Kidney tubule cell (primary cell): ENCODE measurements at regions not wholly inside any gene's neighbourhood (a gene's known extent, or its start where the extent isn't known, plus 50 kb on each side); places are given as distances from the start of the nearest gene placed in this dataset.

ENCODE experiments used
- DNase-seq: peaks from one replicate; pipeline ENCODE4 v3.0.0-alpha.2; 2018; ENCODE audit warnings: low spot score

DNA sequence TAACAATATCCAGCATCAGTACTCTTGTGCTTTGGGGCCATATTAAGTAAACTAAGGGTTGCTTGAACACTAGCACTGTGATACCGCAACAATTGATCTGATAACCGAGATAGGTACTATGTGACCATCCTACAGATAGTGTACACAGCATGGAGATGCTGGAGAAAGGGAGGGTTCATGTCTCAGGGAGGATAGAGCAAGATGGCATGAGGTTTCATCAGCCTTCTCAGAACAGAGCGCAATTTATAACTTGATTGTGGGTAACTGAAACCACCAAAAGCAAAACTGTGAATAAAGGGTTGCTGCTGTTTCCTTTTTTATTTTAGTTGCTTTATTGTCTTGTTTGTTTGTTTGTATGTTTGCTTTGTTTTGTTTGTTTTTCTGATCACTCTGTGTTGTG, 1449.7 kb downstream of the PCDH7 start:
- DNase-seq, result no peak

DNA sequence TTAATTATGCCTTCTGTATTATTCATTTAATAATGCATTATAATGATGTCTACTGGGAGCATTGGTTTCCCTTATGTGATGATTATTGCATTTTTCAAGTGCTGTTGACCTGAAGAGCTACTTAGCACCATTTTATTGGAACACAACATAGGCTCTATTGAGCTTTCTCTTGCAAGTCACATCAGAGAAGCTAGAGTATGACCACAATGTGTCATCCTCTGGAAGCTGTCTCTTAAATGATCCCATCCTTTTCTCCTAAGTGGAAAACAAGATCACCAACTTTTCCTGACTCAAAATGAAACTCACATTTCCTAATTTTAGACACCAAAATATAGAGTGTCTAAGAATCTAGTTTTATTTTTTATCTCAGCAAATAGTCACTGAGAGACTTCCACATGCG, 1451.9 kb downstream of the PCDH7 start:
- peak; percentile 66 for DNase-seq

DNA sequence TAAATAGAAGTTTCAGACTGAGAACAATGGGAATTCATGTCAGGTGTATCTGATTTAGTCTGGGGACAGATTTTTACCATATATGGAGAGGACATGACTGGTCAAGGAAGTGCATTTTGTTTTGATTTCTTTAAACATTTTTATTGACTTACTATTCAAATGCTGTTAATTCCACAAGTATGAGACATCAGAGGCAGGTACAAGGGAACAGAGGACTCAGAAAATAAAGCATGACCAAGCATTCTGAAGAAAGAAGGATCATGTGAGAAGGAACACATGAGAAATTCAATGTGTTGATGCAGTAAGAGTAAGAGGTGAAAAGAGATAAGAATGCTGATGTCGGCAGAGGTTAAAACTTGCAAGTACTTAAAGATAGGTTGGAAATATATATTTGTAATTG, 1452.6 kb downstream of the PCDH7 start:
- DNase-seq, result peak; percentile 94

DNA sequence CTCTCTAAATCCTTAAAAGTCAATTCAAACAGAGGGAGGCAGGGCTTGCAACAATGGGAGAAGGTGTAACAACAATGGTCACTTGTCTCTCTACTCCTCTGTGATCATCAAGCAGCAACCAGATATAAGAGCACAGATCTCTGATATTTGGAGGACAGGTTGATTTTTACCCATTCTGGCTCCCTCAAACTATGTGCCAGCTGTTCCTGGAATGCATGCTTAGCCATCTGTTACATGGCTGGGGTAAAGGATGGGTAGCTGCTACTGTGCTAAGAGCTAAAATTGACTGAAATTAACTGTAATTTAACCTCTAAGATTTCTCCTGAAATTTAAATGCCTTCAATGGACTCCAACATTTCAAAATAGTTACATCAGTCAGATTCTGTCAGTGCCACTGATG, 1459.9 kb downstream of the PCDH7 start:
- no peak for DNase-seq

DNA sequence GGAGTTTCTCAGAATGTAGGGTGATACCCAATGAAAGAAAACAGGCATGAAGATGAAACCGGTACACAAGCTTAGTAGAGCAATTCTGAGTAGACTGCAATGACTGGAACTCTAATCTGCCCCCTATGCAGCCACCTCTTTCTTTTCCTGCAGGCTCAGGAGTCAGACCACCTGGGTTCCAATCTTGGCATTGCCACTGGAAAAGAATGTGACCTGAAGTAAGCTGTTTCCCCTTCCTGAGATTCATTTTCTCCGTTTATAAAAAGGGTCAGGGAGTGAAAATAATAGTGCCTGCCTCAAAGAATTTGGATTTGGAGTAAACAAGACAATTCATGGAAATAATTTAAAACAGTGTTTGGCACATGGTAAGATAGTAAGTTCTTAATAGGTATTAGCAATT, 1464.0 kb downstream of the PCDH7 start:
- DNase-seq, result no peak

- no peak for DNase-seq
These were observed 1469.0 kb downstream of the PCDH7 start for GRCh38 chr4:32189130-32189529.

- DNase-seq, result no peak
These were observed 1469.6 kb downstream of the PCDH7 start for GRCh38 chr4:32189788-32190187.

GRCh38 chr4:32191961-32192360, 1471.8 kb downstream of the PCDH7 start:
- no peak for DNase-seq

- no peak for DNase-seq
These were observed 1472.2 kb downstream of the PCDH7 start for GRCh38 chr4:32192363-32192762.

- DNase-seq, result no peak
These were observed 1472.8 kb downstream of the PCDH7 start for GRCh38 chr4:32192991-32193390.

GRCh38 chr4:32196950-32197688, 1477.0 kb downstream of the PCDH7 start:
- DNase-seq, result peak; percentile 61

GRCh38 chr4:32199639-32200038, 1479.5 kb downstream of the PCDH7 start:
- no peak for DNase-seq

DNA sequence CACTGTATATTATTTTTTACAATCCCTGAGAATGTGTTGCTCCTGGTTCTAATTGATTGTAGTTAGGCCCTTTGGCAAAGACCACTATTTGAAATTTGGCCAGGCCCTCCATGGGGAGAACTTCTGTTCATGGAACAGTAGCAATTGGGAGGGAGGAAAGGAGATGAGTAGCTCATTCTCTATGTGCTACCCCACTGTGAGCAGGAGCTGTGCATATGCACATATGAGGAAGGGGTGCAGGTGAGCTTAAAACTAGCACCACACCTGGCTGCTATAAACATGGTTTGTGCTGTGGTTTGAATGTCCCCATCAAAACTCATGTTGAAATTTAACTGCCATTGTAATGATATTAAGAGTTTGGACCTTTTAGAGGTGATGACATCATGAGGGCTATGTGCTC, 1483.2 kb downstream of the PCDH7 start:
- no peak for DNase-seq

DNA sequence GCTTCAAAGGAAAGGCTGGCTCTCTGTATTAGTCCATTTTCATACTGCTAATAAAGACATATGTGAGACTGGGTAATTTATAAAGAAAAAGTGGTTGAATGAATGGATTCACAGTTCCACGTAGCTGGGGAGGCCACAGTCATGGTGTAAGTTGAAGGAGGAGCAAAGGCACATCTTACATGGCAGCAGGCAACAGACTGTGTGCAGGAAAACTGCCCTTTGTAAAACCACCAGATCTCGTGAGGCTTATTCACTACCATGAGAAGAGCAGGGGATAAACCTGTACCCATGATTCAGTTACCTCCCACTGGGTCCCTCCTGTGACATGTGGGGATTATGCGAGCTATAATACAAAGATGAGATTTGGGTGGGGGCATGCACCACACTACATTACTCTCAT, 1486.6 kb downstream of the PCDH7 start:
- DNase-seq, result no peak

DNA sequence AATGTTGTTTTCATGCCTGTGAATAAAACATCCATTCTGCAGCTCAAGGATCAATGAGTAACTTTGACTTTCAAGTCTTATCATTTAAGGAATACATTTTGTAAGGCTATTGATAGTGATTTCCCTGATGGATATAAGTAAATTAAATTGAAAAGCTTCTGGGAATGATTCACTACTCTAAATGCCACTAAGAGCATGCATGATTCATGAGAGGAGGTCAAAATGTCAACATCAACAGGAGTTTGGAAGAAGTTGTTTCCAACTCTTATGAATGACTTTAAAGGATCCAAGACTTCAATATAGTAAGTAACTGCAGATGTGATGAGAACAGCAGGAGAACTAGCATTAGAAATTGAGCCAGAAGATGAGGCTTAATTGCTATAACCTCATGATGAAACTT, 1487.3 kb downstream of the PCDH7 start:
- DNase-seq, result no peak

DNA sequence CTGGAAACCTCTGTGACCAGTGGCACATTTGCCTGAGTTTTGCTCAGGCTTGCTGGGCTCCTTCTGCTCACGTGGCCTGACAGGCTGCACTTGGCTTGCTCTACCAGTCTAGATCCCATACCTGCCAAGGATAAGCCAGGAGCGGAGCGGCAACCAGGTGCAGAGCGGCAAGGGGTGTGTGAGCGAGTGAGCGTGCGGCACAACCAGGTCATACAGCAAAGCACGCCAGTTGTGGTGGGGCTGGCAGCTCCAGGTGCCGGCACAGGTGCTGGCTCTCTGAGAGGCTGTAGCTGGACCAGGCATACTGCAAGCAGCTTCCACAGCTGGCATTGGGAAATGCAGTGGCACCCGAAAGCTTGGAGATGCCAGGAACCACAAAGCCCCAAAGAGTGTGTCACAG, 1495.1 kb downstream of the PCDH7 start:
- no peak for DNase-seq

DNA sequence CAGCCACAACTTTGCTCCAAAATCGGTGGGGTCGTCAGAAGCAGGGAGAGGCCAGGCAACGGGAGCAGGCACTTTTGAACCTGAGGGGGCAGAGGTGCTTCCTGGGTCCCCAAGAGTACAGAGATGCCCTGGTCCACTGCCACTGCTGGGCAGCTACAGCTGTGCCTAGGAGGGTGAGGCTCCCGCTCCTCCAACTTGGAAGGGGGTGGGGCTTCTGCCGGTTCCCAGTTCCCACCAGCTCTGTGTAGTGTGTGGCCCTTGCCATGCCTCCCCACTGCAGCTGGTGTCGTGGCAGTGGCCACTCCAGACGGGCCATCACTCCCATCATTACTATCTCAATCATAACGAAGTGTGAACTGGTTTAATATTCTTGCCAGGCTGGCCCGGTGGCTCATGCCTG, 1496.3 kb downstream of the PCDH7 start:
- DNase-seq, result no peak

DNA sequence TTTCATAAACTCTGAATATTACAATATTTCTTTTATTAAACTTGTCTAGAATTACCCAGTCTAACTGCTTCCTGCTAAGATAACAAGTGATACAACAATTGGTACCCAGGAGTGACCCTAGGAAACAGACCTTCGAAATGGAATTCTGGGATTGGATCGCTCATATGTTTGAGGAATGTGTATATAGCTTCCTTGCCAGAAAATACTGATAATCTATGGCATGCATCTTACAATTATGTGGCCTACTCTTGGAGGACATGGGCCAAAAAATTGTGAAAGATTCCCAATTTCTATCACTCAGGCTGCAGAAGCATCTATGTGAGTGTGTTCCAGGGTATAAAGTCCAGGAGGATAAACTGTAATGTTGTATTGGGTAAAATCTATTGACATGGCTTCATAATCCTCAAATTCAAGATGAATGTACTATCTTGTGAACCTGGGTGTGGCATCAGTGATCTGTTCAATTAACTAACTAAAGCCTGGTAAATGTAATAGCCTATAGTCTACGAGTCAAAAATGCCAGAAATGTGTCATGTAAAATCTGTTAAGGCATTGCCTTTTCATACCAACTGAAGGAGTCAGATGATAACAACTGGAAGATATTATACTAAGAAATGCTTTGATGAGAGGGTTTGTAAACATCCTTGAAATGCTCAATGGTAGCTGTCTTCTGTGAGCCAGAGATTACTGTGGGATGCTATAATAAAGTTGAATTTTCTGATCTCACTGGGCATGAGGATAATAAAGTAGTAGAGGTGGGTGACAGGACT, 1499.3 kb downstream of the PCDH7 start:
- DNase-seq, result no peak

GRCh38 chr4:32226204-32226603, 1506.0 kb downstream of the PCDH7 start:
- DNase-seq, result peak; percentile 53

DNA sequence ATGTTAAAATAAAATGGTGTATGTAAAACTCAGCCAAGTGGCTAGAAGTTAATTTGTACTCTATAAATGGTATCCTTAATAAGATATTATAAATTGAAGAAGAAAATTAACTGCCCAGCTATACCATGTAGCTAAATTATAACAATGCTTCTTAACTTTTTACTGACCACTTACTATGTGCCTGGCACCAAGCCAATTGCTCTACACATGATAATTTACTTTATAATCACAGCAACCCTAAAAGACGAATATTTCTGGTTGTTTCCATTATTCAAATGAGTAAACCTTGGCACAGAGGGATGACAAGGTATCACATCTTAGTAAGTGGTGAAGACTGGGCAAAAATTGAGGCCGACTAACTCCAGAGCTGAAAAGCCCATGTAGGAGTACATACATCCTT, 1506.6 kb downstream of the PCDH7 start:
- DNase-seq, result no peak

- DNase-seq, result no peak
These were observed 1523.8 kb downstream of the PCDH7 start for GRCh38 chr4:32243926-32244325.

DNA sequence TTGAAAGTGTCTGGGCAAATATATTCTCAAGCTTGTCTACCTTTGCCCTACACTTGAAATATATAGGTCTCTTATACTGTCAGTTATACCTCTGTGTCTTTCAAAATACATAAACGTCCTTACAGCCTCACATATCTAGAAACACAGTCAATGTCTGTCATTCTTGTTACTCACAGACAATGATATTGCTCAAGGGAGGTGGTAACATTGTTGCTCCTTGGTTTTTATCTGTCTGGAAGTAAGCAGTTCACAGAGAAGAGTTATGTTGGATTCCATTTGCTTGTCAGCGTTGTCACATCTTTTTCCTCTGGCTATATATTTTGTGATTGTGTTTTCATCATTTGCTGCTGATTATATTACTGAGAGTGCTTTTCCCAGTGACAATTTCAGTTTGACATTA, 1528.9 kb downstream of the PCDH7 start:
- no peak for DNase-seq

DNA sequence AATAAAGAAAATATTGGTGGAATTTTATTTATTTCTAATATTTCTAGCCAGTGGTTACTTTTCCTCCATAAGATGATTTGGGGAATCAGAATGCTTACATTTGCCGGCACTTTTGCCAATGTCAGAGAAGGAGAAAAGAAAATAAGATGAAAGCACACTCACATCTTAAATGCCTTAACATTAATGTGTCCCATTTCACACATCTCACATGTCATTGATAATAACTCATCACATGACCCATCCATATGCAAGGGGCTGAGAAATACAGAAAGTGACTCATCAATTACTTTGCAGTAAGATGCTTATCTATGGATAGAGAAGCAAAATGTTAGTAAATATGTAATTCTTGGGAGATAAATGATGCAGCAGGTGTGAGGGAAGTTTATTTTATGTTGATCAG, 1531.0 kb downstream of the PCDH7 start:
- DNase-seq, result no peak

DNA sequence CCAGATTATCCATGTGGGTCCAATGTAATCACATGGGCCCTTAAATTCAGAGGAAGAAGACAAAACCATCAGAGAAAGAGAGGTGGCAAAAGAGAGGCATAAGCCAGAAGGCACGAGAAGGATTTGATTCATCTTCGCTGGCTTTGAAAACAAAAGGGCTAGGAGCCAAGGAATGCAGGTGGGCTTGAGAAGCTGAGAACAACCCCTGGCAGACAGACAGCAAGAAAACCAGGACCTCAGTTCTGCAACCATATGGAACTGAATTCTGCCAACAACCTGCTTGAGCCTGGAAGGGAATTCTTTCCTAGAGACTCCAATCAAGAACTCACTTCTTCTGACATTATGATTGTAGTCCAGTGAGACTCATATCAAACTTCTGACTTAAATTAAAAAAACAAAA, 1531.8 kb downstream of the PCDH7 start:
- DNase-seq, result no peak
